ENCODE measurements at regions not wholly inside any gene's neighbourhood (a gene's known extent, or its start where the extent isn't known, plus 50 kb on each side); places are given as distances from the start of the nearest gene placed in this dataset.

DNA sequence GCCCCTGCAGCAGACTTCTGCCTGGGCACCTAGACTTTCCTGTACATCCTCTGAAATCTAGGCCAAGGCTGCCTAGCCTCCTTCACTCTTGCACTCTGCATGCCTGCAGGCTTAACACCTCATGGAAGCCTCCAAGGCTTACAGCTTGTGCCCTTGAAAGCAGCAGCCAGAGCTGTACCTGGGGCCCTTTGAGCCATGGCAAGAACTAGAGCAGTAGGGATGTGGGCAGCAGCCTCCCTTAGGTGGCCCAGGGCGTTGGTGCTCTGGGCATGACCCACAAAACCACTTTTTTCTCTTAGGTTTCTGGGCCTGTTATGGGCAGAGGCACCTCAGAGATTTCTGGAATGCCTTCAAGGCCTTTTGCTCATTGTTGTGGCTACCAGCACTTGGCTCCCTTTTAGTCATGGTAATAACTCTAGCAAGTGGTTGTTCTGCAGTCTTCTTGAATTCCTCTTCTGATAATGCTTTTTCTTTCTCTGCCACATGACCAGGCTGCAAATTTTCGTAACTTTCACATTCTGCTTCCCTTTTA lies 606.2 kb downstream of the TLE4 start:
- no peak for DNase-seq

DNA sequence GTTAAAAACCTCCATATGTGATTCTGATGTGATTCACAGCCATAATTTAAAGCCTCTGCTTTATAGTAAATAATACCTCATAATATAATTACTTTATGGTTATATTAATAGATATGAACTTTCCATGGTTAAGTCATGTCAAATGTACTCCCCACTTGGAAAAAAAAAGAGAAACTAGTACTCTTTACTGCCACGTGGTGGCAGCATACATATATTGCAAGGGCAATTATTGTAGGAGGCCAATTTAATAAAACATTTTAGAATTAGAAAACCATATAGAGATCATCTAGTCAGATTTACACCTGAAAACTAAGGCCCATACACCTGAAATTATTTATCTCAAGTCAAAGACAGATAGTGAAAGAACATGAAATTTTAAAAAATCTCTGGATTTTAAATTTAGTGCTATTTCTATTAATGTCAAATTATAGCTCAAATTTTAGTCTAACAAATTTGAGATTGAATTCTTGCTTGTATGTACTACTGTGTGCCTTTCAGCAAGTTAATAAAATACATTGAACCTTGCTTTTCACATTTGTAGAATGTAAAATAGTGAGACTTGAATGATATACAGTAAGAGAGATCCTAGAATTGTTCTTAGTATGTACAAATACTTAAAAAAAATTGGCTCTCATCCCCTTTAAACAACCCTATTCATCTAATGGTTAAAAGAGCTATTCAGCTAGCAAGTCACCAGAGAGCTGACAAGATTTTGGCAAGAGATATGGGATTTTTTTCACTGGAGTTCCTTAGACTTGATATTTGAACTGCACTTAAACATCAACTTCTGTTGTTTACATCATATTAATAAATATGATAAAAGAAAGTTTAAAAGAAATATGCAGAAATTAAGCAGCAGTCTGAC lies 603.8 kb downstream of the TLE4 start:
- peak in 1 of 2 experiments; percentile 23 for DNase-seq

DNA sequence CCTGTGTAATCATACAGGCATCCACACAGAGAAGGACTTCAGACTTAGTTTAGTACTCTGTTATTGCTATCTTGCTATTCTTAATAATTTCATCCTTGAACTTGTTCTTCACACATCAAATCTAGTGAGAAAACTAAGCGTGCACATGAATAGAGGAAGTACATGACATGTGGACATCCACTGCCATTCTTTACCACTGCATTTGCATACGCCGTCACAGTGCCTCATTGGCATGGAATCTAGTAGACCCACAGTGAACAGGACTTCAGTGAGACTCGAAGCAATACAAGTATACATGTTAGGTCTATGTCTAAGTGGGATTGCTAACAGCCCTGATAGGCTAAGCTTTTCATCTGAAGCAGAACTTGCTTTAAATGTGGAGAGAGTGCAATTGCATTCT lies 592.1 kb downstream of the TLE4 start:
- DNase-seq: no peak

DNA sequence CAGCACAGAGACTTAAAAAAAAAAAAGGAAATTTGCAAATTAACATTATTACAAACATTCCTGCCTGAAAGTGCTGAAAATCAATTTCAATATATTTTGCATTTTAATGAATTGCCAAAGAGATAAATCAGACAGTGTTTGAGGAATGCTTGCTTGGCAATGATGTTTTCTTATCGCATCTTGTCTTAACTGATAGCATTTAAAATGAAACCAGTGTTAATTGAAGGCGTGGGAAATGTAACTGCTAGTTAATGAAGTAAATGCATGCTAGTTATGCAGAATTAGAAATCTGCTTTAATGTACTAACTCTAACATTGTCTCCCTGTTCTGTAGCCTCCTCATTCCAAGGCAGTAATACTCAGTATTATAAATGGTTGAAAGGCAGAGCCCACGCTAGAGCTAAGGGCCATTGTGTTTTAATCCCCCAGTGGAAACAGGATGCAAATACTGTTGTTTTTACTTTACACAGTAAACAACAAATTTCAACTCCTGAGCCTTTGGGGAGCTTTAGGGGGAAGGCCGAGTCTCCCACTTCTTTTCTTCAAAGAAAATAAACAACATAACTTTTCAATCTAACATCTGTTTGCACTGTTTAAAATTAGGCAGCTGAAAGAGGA lies 586.9 kb downstream of the TLE4 start:
- no peak for DNase-seq

DNA sequence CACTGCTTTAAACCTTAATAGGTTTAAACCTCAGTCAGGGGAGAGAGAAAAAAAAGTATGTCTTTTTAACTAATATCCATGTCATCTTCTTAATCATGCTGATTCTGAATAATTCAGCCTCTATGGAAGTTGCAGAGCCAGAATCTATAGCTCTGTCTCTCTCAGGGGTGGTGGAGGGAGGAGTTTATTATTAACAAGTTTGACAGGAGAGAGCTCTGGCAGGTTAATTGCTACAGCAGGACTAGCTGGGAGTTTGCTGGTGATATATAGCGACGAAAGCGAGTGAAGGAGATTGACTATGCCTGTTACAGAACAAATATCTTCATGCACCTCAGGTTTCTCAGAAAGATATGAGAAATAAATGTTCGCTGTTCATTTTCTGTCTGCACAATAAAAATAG lies 586.4 kb downstream of the TLE4 start:
- DNase-seq: no peak

DNA sequence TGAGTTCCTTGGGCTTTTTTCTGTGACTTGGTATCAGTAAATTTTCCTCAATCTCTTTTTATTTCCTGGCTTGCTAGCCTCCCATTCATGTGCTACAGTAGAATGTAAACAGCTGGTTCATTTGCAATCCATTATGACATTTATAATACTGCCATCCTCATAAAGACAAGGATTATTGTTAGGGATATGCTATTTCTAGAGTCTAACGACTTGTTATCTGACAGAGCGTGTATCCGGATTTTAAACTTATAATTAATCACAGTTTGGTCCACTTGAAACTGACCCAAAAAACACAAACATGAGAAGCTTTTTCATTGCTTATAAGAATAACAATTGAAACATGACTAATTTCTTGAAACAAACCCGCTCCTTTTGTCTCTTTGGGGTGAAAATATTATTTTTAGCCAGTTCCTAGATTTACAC lies 585.8 kb downstream of the TLE4 start:
- DNase-seq: no peak

DNA sequence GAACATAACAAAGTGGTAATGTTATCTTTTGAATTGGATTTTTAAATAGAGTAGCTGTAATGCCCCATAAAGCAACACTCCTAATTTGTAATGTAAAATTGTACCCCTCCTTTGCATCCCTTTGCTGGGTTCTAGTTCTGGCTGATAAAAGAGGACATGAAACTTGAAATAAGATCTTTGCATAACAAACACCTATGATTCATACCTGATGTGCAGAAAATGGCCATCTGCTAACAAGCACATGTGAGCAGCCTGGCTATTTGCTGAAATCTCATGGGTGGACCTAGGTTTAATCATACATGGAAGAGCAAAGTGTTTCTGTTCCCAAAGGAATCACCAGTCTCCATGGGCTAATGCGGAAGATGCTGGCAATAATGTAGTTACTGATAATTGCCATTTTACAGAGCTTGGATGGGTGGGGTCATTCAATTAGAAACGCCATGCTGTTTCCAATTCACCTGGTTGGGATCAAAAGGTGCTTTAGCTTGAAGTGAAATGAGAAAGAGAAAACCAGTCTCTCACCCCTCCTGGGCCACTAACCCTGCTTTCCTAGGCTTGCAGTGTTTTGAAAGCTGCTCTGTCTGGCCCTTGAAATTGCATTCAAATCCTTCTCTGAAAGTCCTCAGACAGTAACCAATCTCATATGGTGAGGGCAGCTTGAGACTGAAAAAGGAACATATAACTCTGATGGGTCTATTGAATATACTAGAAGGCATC lies 585.1 kb downstream of the TLE4 start:
- DNase-seq: no peak

DNA sequence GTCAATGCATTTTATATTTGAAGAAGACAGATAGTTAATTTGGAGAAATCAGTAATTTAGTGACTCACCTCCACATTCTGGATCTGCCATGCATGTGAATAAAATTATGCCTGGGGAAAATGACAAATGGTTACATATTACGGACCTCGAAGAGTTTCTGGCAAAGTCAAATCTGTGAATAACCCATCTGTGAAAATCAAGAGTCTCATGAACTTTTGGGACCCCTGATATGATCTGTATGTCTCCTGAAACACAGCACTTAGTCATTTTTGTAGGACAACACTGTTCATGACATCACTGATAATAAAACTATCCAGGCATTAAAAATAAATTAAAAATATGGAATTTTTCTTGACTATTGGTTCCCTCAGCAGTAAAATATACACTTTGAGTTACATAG lies 584.5 kb downstream of the TLE4 start:
- no peak for DNase-seq

DNA sequence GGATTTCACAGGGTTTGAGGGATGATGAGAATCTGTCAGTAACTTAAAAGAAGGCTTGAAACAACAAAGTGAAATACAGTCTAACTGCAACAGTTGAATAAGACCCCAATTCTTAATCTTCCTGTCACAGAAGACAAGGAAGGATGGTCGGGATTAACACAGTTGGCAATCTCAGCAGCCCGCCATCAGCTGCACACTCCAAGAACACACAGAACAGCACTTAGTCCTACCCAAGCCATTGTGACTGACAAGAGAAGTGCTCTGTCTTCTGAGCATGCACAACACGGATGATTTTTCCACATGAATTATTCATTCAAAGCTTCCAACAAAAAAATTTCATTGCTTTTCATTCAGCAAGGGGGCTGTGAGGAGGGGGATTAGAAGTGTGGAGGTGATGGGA lies 576.1 kb downstream of the TLE4 start:
- DNase-seq: no peak

DNA sequence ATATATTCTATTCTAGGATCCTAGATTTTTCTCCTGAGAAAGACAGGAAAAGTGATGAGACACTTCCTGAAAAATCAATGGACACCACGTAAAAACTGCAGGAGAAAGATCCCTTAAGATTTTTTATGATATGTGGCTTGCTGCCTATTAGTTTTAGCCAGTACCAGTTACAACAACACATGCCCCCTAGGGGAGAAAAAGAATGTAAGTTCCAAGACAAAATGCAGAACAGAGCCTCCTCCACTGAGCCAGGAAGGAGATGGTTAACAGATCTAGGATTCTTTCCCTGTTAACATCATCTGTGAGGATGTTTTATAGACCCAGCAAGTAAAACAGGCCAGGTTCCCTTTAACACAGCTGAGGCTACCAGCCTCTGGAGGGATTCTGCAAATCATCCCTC lies 574.7 kb downstream of the TLE4 start:
- DNase-seq: no peak

DNA sequence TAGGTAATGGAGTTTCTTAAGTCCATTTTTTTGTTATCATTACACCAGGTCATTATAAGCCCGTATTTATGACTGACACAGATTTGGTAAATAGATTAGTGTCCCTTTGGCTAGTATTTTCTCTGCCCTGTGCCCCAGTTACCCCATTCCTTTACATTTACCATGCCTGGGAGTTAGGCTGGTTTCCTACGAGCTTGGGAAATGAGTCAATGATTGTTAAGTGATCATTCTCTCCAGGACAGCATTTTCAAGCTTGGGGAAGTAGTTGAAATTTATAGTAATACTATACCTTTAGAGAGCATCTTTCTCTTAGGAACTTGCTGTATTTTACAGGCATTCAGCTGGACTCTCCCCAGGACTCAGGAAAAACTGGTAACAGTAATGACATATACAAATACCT lies 573.1 kb downstream of the TLE4 start:
- DNase-seq: no peak

DNA sequence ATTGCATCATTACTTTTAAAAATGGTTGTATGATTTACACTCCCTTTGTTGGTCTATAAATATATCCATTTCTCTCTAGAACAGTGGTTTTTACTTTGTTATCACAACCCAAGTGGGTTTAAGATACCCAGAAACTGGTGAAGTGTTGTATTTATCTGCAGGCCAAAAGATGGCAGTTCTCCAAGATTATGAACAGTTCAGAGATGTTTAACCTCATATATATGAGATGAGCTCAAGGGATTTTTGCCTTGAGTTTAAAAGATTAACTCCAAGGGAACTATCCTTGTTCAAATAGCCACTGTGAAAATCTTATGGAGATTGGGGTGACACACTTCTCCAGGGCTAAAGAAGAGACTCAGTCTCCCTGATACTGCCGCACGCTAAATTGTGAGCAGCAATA lies 572.6 kb downstream of the TLE4 start:
- no peak for DNase-seq

DNA sequence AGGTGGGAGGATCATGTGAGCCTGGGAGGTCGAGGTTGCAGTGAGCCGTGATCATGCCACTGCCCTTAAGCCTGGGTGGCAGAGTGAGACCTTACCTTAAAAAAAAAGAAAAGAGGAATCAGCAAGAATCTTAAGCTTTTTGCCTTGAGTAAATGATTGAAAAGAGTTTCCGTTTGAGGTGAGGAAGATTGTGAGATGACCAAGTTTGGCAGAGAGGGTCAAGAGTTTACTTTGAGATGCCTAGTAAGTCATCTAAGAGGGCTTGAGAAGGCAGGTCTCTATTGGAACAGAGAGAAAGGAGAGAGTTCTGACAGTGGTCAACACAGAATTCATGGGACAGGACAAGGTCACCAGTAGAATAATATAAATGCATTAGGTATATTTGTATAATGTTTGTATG lies 572.1 kb downstream of the TLE4 start:
- DNase-seq: no peak

DNA sequence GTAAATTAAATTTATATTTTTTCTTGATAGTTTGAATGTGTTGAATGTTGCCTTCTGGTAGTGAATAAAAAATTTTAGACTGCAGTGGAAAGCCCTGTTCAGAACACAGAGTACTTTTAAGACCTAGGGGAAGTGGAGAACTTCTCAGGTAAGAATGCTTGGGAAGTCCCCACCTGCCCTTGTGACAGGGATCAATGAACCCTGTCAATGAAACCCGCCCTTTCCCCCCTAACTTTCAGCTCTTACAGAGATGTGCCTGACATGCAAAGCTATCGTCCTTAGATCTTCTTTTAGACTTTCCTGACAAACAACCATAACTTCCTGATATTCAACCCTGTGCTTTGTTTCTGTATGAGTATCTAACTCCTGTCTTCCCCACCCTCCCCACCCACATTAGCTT lies 562.7 kb downstream of the TLE4 start:
- DNase-seq: no peak

DNA sequence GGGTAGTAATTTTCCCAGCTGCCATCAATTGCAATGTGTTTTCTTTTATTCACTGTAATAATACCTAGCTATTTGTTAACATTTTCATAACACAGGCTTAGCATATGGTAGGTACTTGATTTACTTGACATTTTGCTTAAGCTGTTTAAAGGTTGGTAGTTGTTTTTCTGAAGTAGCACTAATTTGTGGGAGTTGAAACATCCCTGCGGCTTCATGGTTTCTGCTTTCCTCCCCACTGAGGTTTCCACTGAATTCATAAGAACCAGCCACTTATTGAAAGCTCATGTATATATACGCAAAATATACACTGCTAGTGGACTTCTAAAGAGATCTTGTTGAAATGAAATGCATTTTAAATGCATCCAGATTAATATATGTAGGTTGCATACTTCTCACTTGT lies 559.9 kb downstream of the TLE4 start:
- no peak for DNase-seq

DNA sequence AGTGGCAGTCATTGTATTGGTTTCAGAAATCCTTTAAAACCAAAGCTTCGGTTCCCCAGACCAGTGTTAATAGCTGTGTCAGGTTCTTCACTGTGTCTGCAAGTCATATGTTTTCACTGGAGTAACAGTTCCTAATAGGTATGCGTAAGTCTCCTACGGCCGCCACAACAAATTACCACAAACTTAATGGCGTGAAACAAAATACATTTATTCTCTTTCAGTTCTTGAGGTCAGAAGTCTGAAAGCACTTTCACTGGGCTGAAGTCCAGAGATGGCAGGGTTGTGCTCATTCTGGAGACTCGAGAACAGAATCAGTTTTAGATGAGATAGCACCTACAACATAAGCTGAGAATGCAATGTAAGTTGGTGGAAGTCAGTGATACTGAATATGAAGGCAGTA lies 556.2 kb downstream of the TLE4 start:
- DNase-seq: no peak

DNA sequence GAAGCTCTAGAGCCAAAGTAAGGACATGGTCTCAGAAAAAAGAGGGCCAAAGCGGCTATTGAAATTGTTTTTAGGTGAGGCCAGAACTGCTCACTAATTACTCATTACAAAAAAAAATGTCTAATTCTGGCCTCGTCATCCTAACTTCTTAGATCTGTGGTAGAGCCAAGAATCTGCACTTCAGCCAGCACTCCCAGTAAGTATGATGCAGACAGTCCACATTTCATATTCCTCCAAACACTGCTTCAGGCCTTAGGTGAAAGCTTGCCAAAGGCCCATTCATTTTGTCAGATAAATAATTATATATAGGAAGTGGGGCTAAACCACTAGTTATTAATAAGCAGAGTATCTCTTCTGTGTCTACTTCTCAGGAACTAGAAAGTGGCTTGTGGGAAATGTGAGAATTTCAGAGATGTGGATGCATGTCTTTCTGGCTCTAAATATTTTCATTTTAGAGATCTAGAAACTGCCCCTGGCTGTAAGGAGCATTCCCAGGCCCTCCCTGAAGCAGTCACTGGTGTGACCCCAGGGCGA lies 554.0 kb downstream of the TLE4 start:
- DNase-seq: no peak

DNA sequence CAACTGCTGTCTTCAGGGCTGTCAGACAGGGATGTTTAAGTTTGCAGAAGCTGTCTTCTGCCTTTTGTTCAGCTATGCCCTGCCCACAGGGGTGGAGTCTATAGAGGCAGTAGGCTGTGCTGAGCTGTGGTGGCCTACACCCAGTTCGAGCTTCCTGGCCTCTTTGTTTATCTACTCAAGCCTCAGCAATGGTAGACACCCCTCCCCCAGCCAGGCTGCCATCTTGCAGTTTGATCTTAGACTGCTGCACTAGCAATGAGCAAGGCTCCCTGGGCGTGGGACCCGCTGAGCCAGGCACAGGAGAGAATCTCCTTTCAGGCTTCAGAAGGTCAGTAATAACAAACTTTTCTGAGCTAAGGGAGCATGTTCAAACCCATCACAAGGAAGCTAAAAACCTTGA lies 545.3 kb downstream of the TLE4 start:
- DNase-seq: no peak

DNA sequence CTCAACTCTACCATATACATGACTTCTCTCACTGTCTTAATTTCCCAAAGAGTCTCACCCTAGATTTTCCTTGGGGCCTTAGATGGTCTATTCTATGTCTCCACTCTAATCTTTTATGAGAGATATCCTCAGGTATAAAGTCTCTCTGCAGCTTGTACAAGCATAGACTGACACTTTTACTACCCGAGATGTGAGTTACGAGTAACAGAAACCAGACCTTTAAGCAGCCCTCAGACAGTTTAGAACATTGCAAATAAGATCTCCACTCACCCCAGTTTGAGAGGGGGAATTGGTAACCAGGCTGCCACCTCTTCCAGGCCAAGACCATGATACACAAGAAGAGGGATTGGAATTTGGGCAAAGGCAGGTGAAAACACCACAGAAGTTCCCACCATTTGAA lies 542.5 kb downstream of the TLE4 start:
- no peak for DNase-seq

DNA sequence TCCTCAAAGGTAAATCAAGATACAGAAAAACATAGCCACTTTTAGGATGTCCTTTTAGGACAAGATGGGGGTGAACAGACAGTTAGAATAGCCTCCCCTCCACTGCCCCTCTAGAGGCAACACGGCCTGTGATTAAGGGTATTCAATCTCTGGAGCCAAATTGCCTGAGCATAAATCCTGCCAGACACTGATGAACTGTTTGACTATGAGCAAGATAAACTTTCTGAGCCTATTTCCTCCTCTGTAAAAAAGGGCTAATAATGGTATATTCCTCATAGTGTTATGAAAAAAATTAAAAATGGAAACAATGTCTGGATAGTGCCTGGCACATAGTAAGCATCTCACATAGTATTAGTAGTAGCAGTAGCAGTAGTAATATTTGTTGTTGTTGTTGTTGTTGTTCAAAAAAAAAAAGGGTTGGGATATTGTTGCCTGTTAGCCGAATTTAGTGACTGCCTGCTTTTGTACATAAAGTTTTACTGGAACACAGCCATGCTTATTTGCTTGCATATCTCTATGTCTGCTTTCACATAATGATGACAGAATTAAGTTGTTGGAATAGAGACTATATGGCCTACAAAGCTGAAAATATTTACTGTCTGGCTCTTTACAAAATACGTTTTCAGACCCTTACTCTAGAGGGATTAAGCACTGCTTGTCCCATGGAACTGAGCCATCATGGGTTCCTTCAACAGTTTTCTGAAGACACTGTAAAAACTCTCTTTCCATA lies 536.3 kb downstream of the TLE4 start:
- DNase-seq: no peak

DNA sequence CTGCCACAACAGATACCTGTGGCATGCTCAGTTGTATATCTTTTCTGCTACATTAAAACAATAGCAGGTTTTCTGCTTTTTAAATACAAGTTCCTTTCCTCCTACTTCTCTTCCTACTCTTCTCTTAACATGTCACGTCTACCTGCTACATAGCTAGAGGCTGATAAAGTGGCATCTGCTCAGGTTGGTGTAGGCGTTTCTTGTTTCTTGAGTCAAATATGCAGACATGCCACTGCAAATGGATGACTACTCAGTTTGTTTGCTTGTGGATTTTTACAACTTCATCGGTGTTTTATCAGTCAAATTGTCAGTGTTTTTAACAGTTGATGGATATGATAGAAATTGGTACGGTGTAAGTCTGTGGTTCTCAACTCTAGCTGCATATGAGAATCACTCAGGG lies 525.7 kb downstream of the TLE4 start:
- DNase-seq: no peak

DNA sequence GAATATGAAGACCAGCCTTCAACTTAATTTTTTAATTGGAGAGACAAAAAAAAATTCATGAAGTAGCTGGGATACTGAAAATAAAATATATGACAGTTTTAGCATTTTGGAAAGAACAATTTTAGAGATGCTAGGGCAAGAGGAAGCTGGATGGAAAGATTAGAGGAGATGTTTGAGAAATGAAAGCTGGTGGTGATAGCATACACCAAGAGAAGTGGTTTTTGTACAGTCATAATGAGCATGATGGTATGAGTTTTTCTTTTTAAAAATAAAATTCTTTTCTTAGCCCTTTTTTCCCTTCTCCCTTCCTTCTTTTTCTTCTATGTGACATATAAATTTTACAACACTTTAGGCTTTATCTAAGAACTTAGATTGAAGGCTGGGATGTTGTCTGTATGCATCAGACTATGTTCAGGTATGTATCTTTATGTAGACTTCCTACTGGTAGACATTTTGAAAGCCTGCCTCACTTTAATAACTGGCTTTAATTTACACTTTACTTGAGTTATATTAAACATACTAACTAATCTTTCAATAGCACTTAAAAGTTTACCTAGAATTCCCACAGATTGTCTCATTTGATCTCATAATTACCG lies 522.5 kb downstream of the TLE4 start:
- DNase-seq: no peak

Data from NCI-H446 (cell line).